Mesodermal cell (in vitro differentiated cells): ENCODE measurements at regions not wholly inside any gene's neighbourhood (a gene's known extent, or its start where the extent isn't known, plus 50 kb on each side); places are given as distances from the start of the nearest gene placed in this dataset.

Experiments
- H3K27ac ChIP-seq: 2 replicates; pipeline ENCODE4 v1.7.0; 2013; ENCODE audit warnings: mild to moderate bottlenecking, low read depth, low read length, moderate library complexity; ENCODE audit not compliant: severe bottlenecking
- H3K36me3 ChIP-seq: 2 replicates; pipeline ENCODE4 v1.7.1; 2013; ENCODE audit warnings: mild to moderate bottlenecking, low read length, moderate library complexity; ENCODE audit not compliant: control insufficient read depth, insufficient read depth
- H3K4me1 ChIP-seq: one replicate; pipeline ENCODE4 v1.7.1; 2013; ENCODE audit warnings: mild to moderate bottlenecking, low read length; ENCODE audit not compliant: insufficient read depth, control insufficient read depth, poor library complexity, severe bottlenecking
- H3K4me3 ChIP-seq: 2 replicates; pipeline ENCODE4 v1.7.0; 2013; ENCODE audit warnings: low read length, control low read depth, mild to moderate bottlenecking; ENCODE audit not compliant: insufficient read depth, poor library complexity, severe bottlenecking; ENCODE audit errors: extremely low read depth
- H3K9me3 ChIP-seq: 2 replicates; pipeline ENCODE4 v1.7.1; 2013; ENCODE audit warnings: mild to moderate bottlenecking, low read length, moderate library complexity; ENCODE audit not compliant: control insufficient read depth
- WGBS, 2 experiments: methylation state at CpG; one replicate each; pipeline ENCODE4 v1.1.5; 2013; ENCODE audit warnings: missing lambda C conversion rate in 2 of 2; ENCODE audit not compliant: insufficient coverage in 2 of 2; 5-methylcytosine and 5-hydroxymethylcytosine counted together

GRCh38 chr11:92678008-92678611 lies 291.3 kb upstream of the MTNR1B start:
- 0 to 67% methylated on average over 1 of the region's 3 CpGs for WGBS, 2 experiments
- Histone ChIP-seq H3K27ac (no peak overlapping the region), H3K4me1 (no peaks in the 10 kb centered on the region), H3K36me3 (no peaks in the 10 kb centered on the region), H3K4me3 (no peak overlapping the region), H3K9me3 (peaks cover 4% of the 10 kb centered on the region)

DNA sequence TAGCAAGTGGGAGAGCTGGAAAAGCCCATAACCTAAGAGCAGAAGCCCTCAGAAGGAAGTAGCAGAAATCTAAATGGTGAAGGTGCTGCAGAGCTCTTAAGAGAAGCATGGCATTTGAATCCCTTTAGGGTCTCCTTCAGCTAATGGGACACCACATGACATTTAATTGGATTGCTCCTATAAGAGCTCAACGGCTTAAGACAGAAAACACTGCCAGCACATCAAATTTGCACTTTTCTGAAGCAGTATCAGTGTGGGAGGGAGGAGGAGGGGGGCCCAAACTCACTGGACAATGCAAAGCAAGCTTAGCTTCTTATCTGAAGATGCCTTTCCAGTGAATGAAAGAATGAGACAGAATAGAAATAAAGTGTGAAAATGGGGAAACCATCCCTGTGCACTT lies 287.9 kb upstream of the MTNR1B start:
- no CpG with 5 or more reads among the region's 1 CpG for WGBS, 2 experiments
- H3K9me3 ChIP-seq: peaks cover 4% of the 10 kb centered on the region
- no peak overlapping the region for H3K27ac ChIP-seq
- no peak overlapping the region for H3K4me3 ChIP-seq
- H3K4me1 ChIP-seq: no peaks in the 10 kb centered on the region
- no peaks in the 10 kb centered on the region for H3K36me3 ChIP-seq

GRCh38 chr11:92682136-92682535 lies 287.3 kb upstream of the MTNR1B start:
- Histone ChIP-seq H3K36me3 (no peaks in the 10 kb centered on the region), H3K4me1 (no peaks in the 10 kb centered on the region), H3K27ac (no peak overlapping the region), H3K9me3 (peaks cover 4% of the 10 kb centered on the region), H3K4me3 (no peak overlapping the region)
- 90 to 94% methylated on average over 3 of the region's 4 CpGs for WGBS, 2 experiments

- no peak overlapping the region for H3K4me3 ChIP-seq
- peaks cover 4% of the 10 kb centered on the region for H3K9me3 ChIP-seq
- no peak overlapping the region for H3K27ac ChIP-seq
- H3K4me1 ChIP-seq: no peaks in the 10 kb centered on the region
- H3K36me3 ChIP-seq: no peaks in the 10 kb centered on the region
- 86 to 100% methylated on average over 1 of the region's 1 CpG for WGBS, 2 experiments
Measured at GRCh38 chr11:92682952-92683351, 286.5 kb upstream of the MTNR1B start.

- Histone ChIP-seq H3K4me3 (no peak overlapping the region), H3K36me3 (no peaks in the 10 kb centered on the region), H3K9me3 (peaks cover 4% of the 10 kb centered on the region), H3K27ac (no peak overlapping the region), H3K4me1 (no peaks in the 10 kb centered on the region)
- WGBS, 2 experiments: 100% methylated on average over 1 of the region's 2 CpGs; no CpG with 5 or more reads in 1 of the 2 experiments
Measured at GRCh38 chr11:92685049-92685448, 284.4 kb upstream of the MTNR1B start.

GRCh38 chr11:92687724-92688123 lies 281.7 kb upstream of the MTNR1B start:
- no peaks in the 10 kb centered on the region for H3K4me1 ChIP-seq
- no peak overlapping the region for H3K27ac ChIP-seq
- no peak overlapping the region for H3K4me3 ChIP-seq
- H3K36me3 ChIP-seq: no peaks in the 10 kb centered on the region
- no peaks in the 10 kb centered on the region for H3K9me3 ChIP-seq
- WGBS, 2 experiments: 77 to 97% methylated on average over 3 to 4 of the region's 4 CpGs

- Histone ChIP-seq H3K36me3 (no peaks in the 10 kb centered on the region), H3K4me1 (no peaks in the 10 kb centered on the region), H3K27ac (no peak overlapping the region), H3K4me3 (no peak overlapping the region), H3K9me3 (no peaks in the 10 kb centered on the region)
- 86% methylated on average over 1 of the region's 1 CpG; no CpG with 5 or more reads in 1 of the 2 experiments for whole genome bisulfite sequencing, 2 experiments
Measured at GRCh38 chr11:92688416-92688815, 281.0 kb upstream of the MTNR1B start.

GRCh38 chr11:92692826-92693546 lies 276.5 kb upstream of the MTNR1B start:
- 67 to 100% methylated on average over 1 of the region's 2 CpGs for WGBS, 2 experiments

GRCh38 chr11:92696076-92696475 lies 273.4 kb upstream of the MTNR1B start:
- Histone ChIP-seq H3K4me3 (no peak overlapping the region), H3K27ac (no peak overlapping the region), H3K9me3 (no peaks in the 10 kb centered on the region), H3K4me1 (no peaks in the 10 kb centered on the region), H3K36me3 (no peaks in the 10 kb centered on the region)
- WGBS, 2 experiments: 100% methylated on average over 1 of the region's 1 CpG; no CpG with 5 or more reads in 1 of the 2 experiments

More at GRCh38 chr11:92692826-92693546, 276.5 kb upstream of the MTNR1B start:
- no peak overlapping the region for H3K4me3 ChIP-seq
- no peak overlapping the region for H3K27ac ChIP-seq
- H3K4me1 ChIP-seq: no peaks in the 10 kb centered on the region
- H3K36me3 ChIP-seq: no peaks in the 10 kb centered on the region
- no peaks in the 10 kb centered on the region for H3K9me3 ChIP-seq

DNA sequence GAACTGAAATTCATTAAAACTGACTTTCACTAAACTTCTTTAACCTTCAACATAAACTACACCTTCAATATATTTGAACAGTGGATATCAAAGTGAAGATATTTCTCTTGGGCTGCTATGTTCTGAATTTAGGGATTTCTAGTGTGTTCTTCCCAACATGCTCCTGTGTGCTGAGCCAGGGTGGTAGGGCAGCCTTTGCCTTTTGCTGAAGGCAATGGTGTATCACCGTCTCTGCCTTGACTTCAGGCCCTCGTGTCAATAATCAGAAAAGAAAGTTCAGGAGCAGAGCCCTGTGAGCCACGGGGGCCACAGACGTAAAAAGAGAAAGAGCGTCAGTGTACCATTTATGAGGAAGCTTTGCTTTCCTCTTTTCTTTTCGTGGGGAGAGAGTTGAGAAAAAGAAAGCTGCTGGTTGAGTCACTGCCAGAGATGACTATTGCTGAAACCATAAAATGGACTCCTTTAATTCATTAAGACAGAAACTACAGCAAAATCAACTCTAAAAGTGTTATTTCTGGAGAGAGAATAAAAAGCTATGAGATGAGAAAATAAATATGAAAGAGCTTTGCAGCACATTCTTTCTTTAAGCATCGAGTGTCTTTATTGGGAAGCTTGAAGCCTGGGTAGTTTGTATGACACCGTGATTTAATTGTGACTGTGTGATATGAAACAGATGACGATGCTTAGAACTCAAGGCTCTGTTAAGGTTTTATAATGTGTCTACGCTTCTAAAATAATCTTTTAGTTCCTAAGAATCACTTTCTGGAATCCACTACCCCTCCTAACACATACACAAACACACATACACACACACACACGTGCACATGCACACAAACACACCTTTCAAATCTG lies 271.8 kb upstream of the MTNR1B start:
- Histone ChIP-seq H3K36me3 (no peaks in the 10 kb centered on the region), H3K4me3 (no peak overlapping the region), H3K9me3 (no peaks in the 10 kb centered on the region), H3K4me1 (no peaks in the 10 kb centered on the region), H3K27ac (no peak overlapping the region)
- WGBS, 2 experiments: 88 to 93% methylated on average over 7 to 8 of the region's 11 CpGs
